HepG2 (cell line): ENCODE measurements at regions not wholly inside any gene's neighbourhood (a gene's known extent, or its start where the extent isn't known, plus 50 kb on each side); places are given as distances from the start of the nearest gene placed in this dataset.
A peak's percentile ranks its signal among the peaks of the same experiment; 100 is the strongest.
"Not testable (repeated sequence)": the region's sequence is repeated elsewhere in the genome, so short reads cannot be mapped to it uniquely, and the experiment has no call there.

Experiments used
- ATAC-seq: fragments of 200-7000 bp; cut with Tn5 transposase; 3 replicates; pipeline ENCODE4 v1.9.1; 2020; ENCODE audit warnings: mild to moderate bottlenecking, moderate library complexity
- BruUV-seq: library from RNA; stranded (reverse); fragments of 400-500 nt; replicated peaks from 2 replicates; lab custom pipeline; 2021; lab: Mats Ljungman, UMichigan
- CTCF ChIA-PET: fragments of 300-600 bp; formaldehyde crosslinking; extraction: SDS; loops from one replicate; lab custom pipeline; 2021; ENCODE audit warnings: low total read pairs, inconsistent platforms, low intra/inter-chr PET ratio; lab: Yijun Ruan, JAX
- POLR2A ChIA-PET: fragments of 350-600 bp; sonication (Branson Sonifier 250); formaldehyde crosslinking; loops from one replicate; lab custom pipeline; 2020; ENCODE audit warnings: antibody characterized with exemption, inconsistent platforms; lab: Yijun Ruan, JAX
- DNase-seq: peaks from one replicate; pipeline ENCODE4 v3.0.0-alpha.2; 2015; ENCODE audit warnings: low spot score
- FAIRE-seq: peaks from 3 replicates; lab custom pipeline; 2011; peaks lifted over from hg19 to GRCh38; lab: Jason Lieb, UNC
- H2AFZ ChIP-seq: one replicate; pipeline ENCODE4 v1.6.1; 2011; ENCODE audit warnings: low read length, inconsistent platforms
- H3K27ac ChIP-seq: fragments of 300-600 bp; 3 replicates; pipeline ENCODE4 v1.8.0; 2011; ENCODE audit warnings: mixed run types, mild to moderate bottlenecking, mixed read lengths, low read length, inconsistent platforms; ENCODE audit not compliant: insufficient read depth; ENCODE audit errors: extremely low read length
- H3K27me3 ChIP-seq, 2 experiments: fragments of 200-600 bp in 1 of 2; 2 replicates in 1 of 2; 3 replicates in 1 of 2; pipeline versions ENCODE4 v1.6.0 to v1.8.0; 2011; ENCODE audit warnings: low read length in 2 of 2, mild to moderate bottlenecking in 2 of 2, moderate library complexity in 2 of 2, inconsistent platforms in 1 of 2; ENCODE audit not compliant: insufficient read depth in 2 of 2, control insufficient read depth in 1 of 2
- H3K36me3 ChIP-seq, 2 experiments: fragments of 200-600 bp in 1 of 2; replicated peaks in 1 of 2; 2 replicates in 1 of 2; 3 replicates in 1 of 2; pipeline versions ENCODE4 v1.5.1 to v1.8.0; 2011; ENCODE audit warnings: low read length in 2 of 2, inconsistent platforms in 1 of 2; ENCODE audit not compliant: insufficient read depth in 2 of 2, control insufficient read depth in 1 of 2
- H3K4me1 ChIP-seq: 2 replicates; pipeline ENCODE4 v1.5.1; 2012; ENCODE audit warnings: low read length, inconsistent platforms; ENCODE audit not compliant: insufficient read depth
- H3K4me2 ChIP-seq: 2 replicates; pipeline ENCODE4 v1.6.0; 2011; ENCODE audit warnings: low read depth, low read length, inconsistent platforms
- H3K4me3 ChIP-seq, 3 experiments: fragments of 200-600 bp in 1 of 3; sonication (generic), shearing (Covaris generic) in 1 of 3; replicated peaks in 1 of 3; 2 replicates each; pipeline ENCODE4 v1.5.1; 2011 to 2016; ENCODE audit warnings: low read length in 3 of 3, inconsistent platforms in 2 of 3, low read depth in 2 of 3, mild to moderate bottlenecking in 2 of 3, control low read depth in 1 of 3, mixed read lengths in 1 of 3; ENCODE audit not compliant: insufficient read depth in 1 of 3
- H3K79me2 ChIP-seq: one replicate; pipeline ENCODE4 v1.6.1; 2011; ENCODE audit warnings: low read length, inconsistent platforms; ENCODE audit not compliant: insufficient read depth
- H3K9ac ChIP-seq: 2 replicates; pipeline ENCODE4 v1.6.0; 2011; ENCODE audit warnings: mild to moderate bottlenecking, low read depth, low read length, inconsistent platforms; ENCODE audit not compliant: insufficient read depth
- H3K9me3 ChIP-seq: 2 replicates; pipeline ENCODE4 v1.5.1; 2012; ENCODE audit warnings: mild to moderate bottlenecking, low read length
- H4K20me1 ChIP-seq: 2 replicates; pipeline ENCODE4 v1.6.0; 2011; ENCODE audit warnings: inconsistent platforms, mild to moderate bottlenecking, low read length, moderate library complexity; ENCODE audit not compliant: insufficient read depth
- WGBS: methylation state at CpG from one replicate; pipeline ENCODE4 v1.1.6; 2017; ENCODE audit warnings: low lambda C conversion rate; 5-methylcytosine and 5-hydroxymethylcytosine counted together
- in situ Hi-C: cut with HindIII; loops from 2 replicates; pipeline ENCODE4 v1.10.0; 2017; ENCODE audit warnings: low pct_unique_long_range_greater_than_20kb; ENCODE audit not compliant: extremely low pct_ligation_motif_present
- intact Hi-C: fragments of 100-400 bp; cut with micrococcal nuclease; formaldehyde crosslinking; loops from one replicate; pipeline ENCODE4 v1.10.0; 2022; ENCODE audit not compliant: unreplicated experiment

- POLR2A ChIA-PET = not testable (repeated sequence)
- 0% methylated on average over 1 of the region's 2 CpGs for WGBS
Observed at GRCh38 chr2:90297701-90298100, 1606.2 kb downstream of the RPIA start.

GRCh38 chr2:90298126-90298755 is 1606.8 kb downstream of the RPIA start:
- CTCF ChIA-PET, FAIRE-seq, BruUV-seq, H3K27me3 ChIP-seq, DNase-seq, H3K4me2 ChIP-seq, POLR2A ChIA-PET, H3K9me3 ChIP-seq, H2AFZ ChIP-seq, H3K36me3 ChIP-seq, in situ Hi-C loops, H3K4me1 ChIP-seq, H3K4me3 ChIP-seq, H3K79me2 ChIP-seq, H3K27ac ChIP-seq, H3K9ac ChIP-seq, H4K20me1 ChIP-seq, ATAC-seq, intact Hi-C loops: not testable (repeated sequence)
- 23% methylated on average over 1 of the region's 1 CpG for WGBS

More at GRCh38 chr2:90297701-90298100, 1606.2 kb downstream of the RPIA start:
- BruUV-seq, DNase-seq, H3K36me3 ChIP-seq, H3K4me1 ChIP-seq, H3K9me3 ChIP-seq, in situ Hi-C loops, intact Hi-C loops, H3K79me2 ChIP-seq, H3K9ac ChIP-seq, H3K4me3 ChIP-seq, CTCF ChIA-PET, H2AFZ ChIP-seq, H4K20me1 ChIP-seq, H3K27ac ChIP-seq, H3K27me3 ChIP-seq, ATAC-seq, H3K4me2 ChIP-seq, FAIRE-seq: not testable (repeated sequence)

- H3K4me3 ChIP-seq, POLR2A ChIA-PET, CTCF ChIA-PET, H3K9ac ChIP-seq, H4K20me1 ChIP-seq, intact Hi-C loops, FAIRE-seq, H3K27me3 ChIP-seq, H2AFZ ChIP-seq, BruUV-seq, DNase-seq, in situ Hi-C loops, H3K36me3 ChIP-seq, H3K79me2 ChIP-seq, H3K27ac ChIP-seq, H3K4me1 ChIP-seq, H3K9me3 ChIP-seq, H3K4me2 ChIP-seq: not testable (repeated sequence)
- ATAC-seq = peak; percentile 58
- 16% methylated on average over 2 of the region's 5 CpGs for WGBS
Observed at GRCh38 chr2:90298983-90299382, 1607.5 kb downstream of the RPIA start.

- WGBS = 14% methylated on average over 28 of the region's 29 CpGs
- POLR2A ChIA-PET, H3K9ac ChIP-seq, in situ Hi-C loops, H3K4me2 ChIP-seq, CTCF ChIA-PET, H2AFZ ChIP-seq, H4K20me1 ChIP-seq, H3K27me3 ChIP-seq, H3K4me1 ChIP-seq, H3K4me3 ChIP-seq, BruUV-seq, H3K79me2 ChIP-seq, H3K36me3 ChIP-seq, ATAC-seq, H3K9me3 ChIP-seq, FAIRE-seq, DNase-seq, H3K27ac ChIP-seq, intact Hi-C loops: not testable (repeated sequence)
Observed at GRCh38 chr2:90322982-90323381, 1631.5 kb downstream of the RPIA start.
